SK-N-SH (cell line): ENCODE measurements at regions not wholly inside any gene's neighbourhood (a gene's known extent, or its start where the extent isn't known, plus 50 kb on each side); places are given as distances from the start of the nearest gene placed in this dataset.

Source experiments
- CHD2 ChIP-seq: fragments of 150-350 bp; IDR thresholded peaks from 2 replicates; pipeline ENCODE4 v1.6.1; 2018; ENCODE audit warnings: low read length; ENCODE audit not compliant: partially characterized antibody
- CTCF ChIP-seq: fragments of 200-600 bp; sonication (generic); IDR thresholded peaks from 2 replicates; pipeline ENCODE4 v1.6.1; 2017; ENCODE audit warnings: antibody characterized with exemption, mild to moderate bottlenecking, moderate library complexity
- EP300 ChIP-seq, 2 experiments: IDR thresholded peaks; 2 replicates each; pipeline versions ENCODE4 v1.4.0 to v1.6.1; 2012; ENCODE audit warnings: borderline replicate concordance in 1 of 2, low read depth in 1 of 2, low read length in 1 of 2
- GATA2 ChIP-seq: sonication (generic); formaldehyde crosslinking; IDR thresholded peaks from 2 replicates; pipeline ENCODE4 v1.5.0; 2020; ENCODE audit warnings: mild to moderate bottlenecking, missing genetic modification reagents
- POLR2AphosphoS5 ChIP-seq: IDR thresholded peaks from 2 replicates; pipeline ENCODE4 v1.6.1; 2012; ENCODE audit warnings: low read depth, low read length
- RFX5 ChIP-seq: IDR thresholded peaks from 2 replicates; pipeline ENCODE4 v1.6.1; 2012; ENCODE audit warnings: mild to moderate bottlenecking, improper control_type of control experiment, low read length
- TAF1 ChIP-seq: IDR thresholded peaks from 2 replicates; pipeline ENCODE4 v1.6.1; 2012; ENCODE audit warnings: low read depth, mild to moderate bottlenecking, low read length, moderate library complexity, borderline replicate concordance
- USF2 ChIP-seq: fragments of 150-350 bp; IDR thresholded peaks from 2 replicates; pipeline ENCODE4 v1.6.1; 2017; ENCODE audit warnings: antibody characterized with exemption, low read length, low read depth, borderline replicate concordance
- YY1 ChIP-seq: IDR thresholded peaks from 2 replicates; pipeline ENCODE4 v1.4.0; 2012; ENCODE audit warnings: low read depth, mild to moderate bottlenecking
- TF ChIP-seq, protein P1 (sequence below): IDR thresholded peaks from 2 replicates; pipeline ENCODE4 v1.6.1; 2012; ENCODE audit warnings: mild to moderate bottlenecking, low read depth, low read length, moderate library complexity

GRCh38 chr15:62352817-62353216 is 187.7 kb upstream of the C2CD4B start:
- no peak for TF ChIP-seq CTCF
- TF ChIP-seq, protein P1, sequence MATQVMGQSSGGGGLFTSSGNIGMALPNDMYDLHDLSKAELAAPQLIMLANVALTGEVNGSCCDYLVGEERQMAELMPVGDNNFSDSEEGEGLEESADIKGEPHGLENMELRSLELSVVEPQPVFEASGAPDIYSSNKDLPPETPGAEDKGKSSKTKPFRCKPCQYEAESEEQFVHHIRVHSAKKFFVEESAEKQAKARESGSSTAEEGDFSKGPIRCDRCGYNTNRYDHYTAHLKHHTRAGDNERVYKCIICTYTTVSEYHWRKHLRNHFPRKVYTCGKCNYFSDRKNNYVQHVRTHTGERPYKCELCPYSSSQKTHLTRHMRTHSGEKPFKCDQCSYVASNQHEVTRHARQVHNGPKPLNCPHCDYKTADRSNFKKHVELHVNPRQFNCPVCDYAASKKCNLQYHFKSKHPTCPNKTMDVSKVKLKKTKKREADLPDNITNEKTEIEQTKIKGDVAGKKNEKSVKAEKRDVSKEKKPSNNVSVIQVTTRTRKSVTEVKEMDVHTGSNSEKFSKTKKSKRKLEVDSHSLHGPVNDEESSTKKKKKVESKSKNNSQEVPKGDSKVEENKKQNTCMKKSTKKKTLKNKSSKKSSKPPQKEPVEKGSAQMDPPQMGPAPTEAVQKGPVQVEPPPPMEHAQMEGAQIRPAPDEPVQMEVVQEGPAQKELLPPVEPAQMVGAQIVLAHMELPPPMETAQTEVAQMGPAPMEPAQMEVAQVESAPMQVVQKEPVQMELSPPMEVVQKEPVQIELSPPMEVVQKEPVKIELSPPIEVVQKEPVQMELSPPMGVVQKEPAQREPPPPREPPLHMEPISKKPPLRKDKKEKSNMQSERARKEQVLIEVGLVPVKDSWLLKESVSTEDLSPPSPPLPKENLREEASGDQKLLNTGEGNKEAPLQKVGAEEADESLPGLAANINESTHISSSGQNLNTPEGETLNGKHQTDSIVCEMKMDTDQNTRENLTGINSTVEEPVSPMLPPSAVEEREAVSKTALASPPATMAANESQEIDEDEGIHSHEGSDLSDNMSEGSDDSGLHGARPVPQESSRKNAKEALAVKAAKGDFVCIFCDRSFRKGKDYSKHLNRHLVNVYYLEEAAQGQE: no peak
- no peak for TF ChIP-seq YY1
- no peak for TF ChIP-seq EP300 (IDR thresholded peaks at IDR 0.05; ENCODE audit: borderline replicate concordance in 1 of 2, low read depth in 1 of 2, low read length in 1 of 2)
- no peak for TF ChIP-seq GATA2 (CRISPR knock-in tag)
- no peak for TF ChIP-seq POLR2AphosphoS5
- TF ChIP-seq USF2: no peak
- TF ChIP-seq CHD2: no peak
- TF ChIP-seq RFX5: no peak
- TF ChIP-seq TAF1: no peak
